A549 (cell line): ENCODE measurements at regions not wholly inside any gene's neighbourhood (a gene's known extent, or its start where the extent isn't known, plus 50 kb on each side); places are given as distances from the start of the nearest gene placed in this dataset.

Experiments used
- ATAC-seq, 2 experiments: fragments of 200-7000 bp in 1 of 2; fragments of >200 bp in 1 of 2; cut with Nextera tagmentation in 1 of 2; cut with Tn5 transposase in 1 of 2; 3 replicates each; pipeline versions ENCODE4 v1.8.0 to v1.9.1; 2018 to 2020; ENCODE audit warnings: mild to moderate bottlenecking in 1 of 2, moderate library complexity in 1 of 2
- CTCF ChIA-PET: fragments of 300-600 bp; sonication (Branson Sonifier 250); formaldehyde crosslinking; extraction: SDS; loops from one replicate; lab custom pipeline; 2021; ENCODE audit warnings: antibody characterized with exemption, inconsistent platforms; lab: Yijun Ruan, JAX
- POLR2A ChIA-PET: fragments of 350-600 bp; formaldehyde crosslinking; extraction: SDS; loops from one replicate; lab custom pipeline; 2021; ENCODE audit warnings: antibody characterized with exemption, inconsistent platforms; lab: Yijun Ruan, JAX
- DNase-seq, 2 experiments: peaks; one replicate each; pipeline versions ENCODE4 v3.0.0 to v3.0.0-alpha.2; 2011 to 2016; ENCODE audit warnings: low read depth in 1 of 2, low spot score in 1 of 2
- FAIRE-seq: peaks from 2 replicates; lab custom pipeline; 2011; peaks lifted over from hg19 to GRCh38; lab: Jason Lieb, UNC
- H3K27ac ChIP-seq, 2 experiments: fragments of >200 bp; sonication (Bioruptor Twin); formaldehyde crosslinking; 3 replicates each; pipeline ENCODE4 v1.5.1; 2016 to 2017
- H3K4me1 ChIP-seq: fragments of >200 bp; sonication (Bioruptor Twin); formaldehyde crosslinking; 3 replicates; pipeline ENCODE4 v1.6.1; 2016
- H3K4me2 ChIP-seq: fragments of >200 bp; sonication (Bioruptor Twin); formaldehyde crosslinking; 3 replicates; pipeline ENCODE4 v1.6.1; 2016
- H3K4me3 ChIP-seq: fragments of >200 bp; sonication (Bioruptor Twin); formaldehyde crosslinking; 3 replicates; pipeline ENCODE4 v1.5.1; 2016
- H3K9me3 ChIP-seq: fragments of >200 bp; sonication (Bioruptor Twin); formaldehyde crosslinking; 3 replicates; pipeline ENCODE4 v1.6.1; 2016
- CBX2 ChIP-seq: fragments of 200-600 bp; sonication (generic); IDR thresholded peaks from 2 replicates; pipeline ENCODE4 v1.6.1; 2016; ENCODE audit warnings: low read depth, mild to moderate bottlenecking, borderline replicate concordance
- CBX8 ChIP-seq: fragments of 200-600 bp; sonication (generic); IDR thresholded peaks from 2 replicates; pipeline ENCODE4 v1.6.1; 2016
- CHD2 ChIP-seq: fragments of 150-350 bp; IDR thresholded peaks from 2 replicates; pipeline ENCODE4 v1.6.1; 2014; ENCODE audit warnings: low read length; ENCODE audit not compliant: partially characterized antibody
- EP300 ChIP-seq, 2 experiments: fragments of >200 bp; sonication (Bioruptor Twin); formaldehyde crosslinking; IDR thresholded peaks; 2 replicates in 1 of 2; 3 replicates in 1 of 2; pipeline ENCODE4 v1.6.1; 2016 to 2017
- HOXA7 ChIP-seq: fragments of 250-450 bp; sonication (Bioruptor Pico); IDR thresholded peaks from 2 replicates; pipeline ENCODE4 v1.5.0; 2020; ENCODE audit warnings: mild to moderate bottlenecking, moderate library complexity
- HOXB13 ChIP-seq: fragments of 250-450 bp; sonication (Bioruptor Pico); IDR thresholded peaks from 2 replicates; pipeline ENCODE4 v1.5.0; 2020; ENCODE audit warnings: low read depth, mild to moderate bottlenecking, moderate library complexity
- JUNB ChIP-seq: fragments of >200 bp; sonication (Bioruptor Twin); formaldehyde crosslinking; IDR thresholded peaks from 2 replicates; pipeline ENCODE4 v1.6.1; 2016
- KDM1A ChIP-seq: fragments of 200-600 bp; sonication (generic); IDR thresholded peaks from 2 replicates; pipeline ENCODE4 v1.6.1; 2016; ENCODE audit warnings: low read depth, mild to moderate bottlenecking
- PHF8 ChIP-seq: fragments of 200-600 bp; sonication (generic); IDR thresholded peaks from 2 replicates; pipeline ENCODE4 v1.6.1; 2016; ENCODE audit warnings: low read depth, mild to moderate bottlenecking, antibody characterized with exemption, moderate library complexity, borderline replicate concordance
- RAD21 ChIP-seq, 2 experiments: fragments of >200 bp in 1 of 2; sonication (Bioruptor Twin) in 1 of 2; formaldehyde crosslinking in 1 of 2; IDR thresholded peaks in 1 of 2; conservative IDR thresholded peaks in 1 of 2; 2 replicates in 1 of 2; 3 replicates in 1 of 2; pipeline ENCODE4 v1.6.1; 2012 to 2018; ENCODE audit warnings: inconsistent platforms in 1 of 2
- RARB ChIP-seq: fragments of 250-450 bp; sonication (Bioruptor Pico); IDR thresholded peaks from 2 replicates; pipeline ENCODE4 v1.8.0; 2021; ENCODE audit warnings: mild to moderate bottlenecking, moderate library complexity
- TFCP2L1 ChIP-seq: fragments of 250-450 bp; sonication (Bioruptor Pico); IDR thresholded peaks from 2 replicates; pipeline ENCODE4 v1.5.0; 2021; ENCODE audit warnings: mild to moderate bottlenecking
- TP53 ChIP-seq: fragments of 250-450 bp; sonication (Bioruptor Pico); IDR thresholded peaks from 2 replicates; pipeline ENCODE4 v1.5.0; 2021; ENCODE audit warnings: mild to moderate bottlenecking, moderate library complexity
- ZC3H11A ChIP-seq: fragments of 450-650 bp; IDR thresholded peaks from 2 replicates; pipeline ENCODE4 v1.6.1; 2014; ENCODE audit warnings: antibody characterized with exemption, mild to moderate bottlenecking
- ZSCAN20 ChIP-seq: fragments of 250-450 bp; sonication (Bioruptor Pico); IDR thresholded peaks from 2 replicates; pipeline ENCODE4 v1.8.0; 2022; ENCODE audit warnings: mild to moderate bottlenecking, moderate library complexity
- WGBS: methylation state at CpG from one replicate; pipeline ENCODE4 v1.1.6; 2017; ENCODE audit errors: missing lambda C conversion rate; 5-methylcytosine and 5-hydroxymethylcytosine counted together
- TF ChIP-seq, protein P1 (sequence below): IDR thresholded peaks from 2 replicates; pipeline ENCODE4 v1.6.1; 2012
- TF ChIP-seq, protein P2 (sequence below): fragments of >200 bp; sonication (Bioruptor Twin); formaldehyde crosslinking; IDR thresholded peaks from 3 replicates; pipeline ENCODE4 v1.6.1; 2016
- TF ChIP-seq, protein P3 (sequence below): fragments of 450-650 bp; IDR thresholded peaks from 2 replicates; pipeline ENCODE4 v1.6.1; 2014; ENCODE audit warnings: antibody characterized with exemption
- TF ChIP-seq, protein P4 (sequence below): fragments of >200 bp; sonication (Bioruptor Twin); formaldehyde crosslinking; IDR thresholded peaks from 3 replicates; pipeline ENCODE4 v1.5.1; 2016
- TF ChIP-seq, protein P5 (sequence below): fragments of >200 bp; sonication (Bioruptor Twin); formaldehyde crosslinking; IDR thresholded peaks from 2 replicates; pipeline ENCODE4 v1.6.1; 2016
- TF ChIP-seq, protein P6 (sequence below): IDR thresholded peaks from 2 replicates; pipeline ENCODE4 v1.6.1; 2012; ENCODE audit warnings: low read depth, borderline replicate concordance
- TF ChIP-seq, protein P7 (sequence below): fragments of 250-450 bp; sonication (Bioruptor Pico); IDR thresholded peaks from 2 replicates; pipeline ENCODE4 v1.5.0; 2021; ENCODE audit warnings: mild to moderate bottlenecking, moderate library complexity, borderline replicate concordance

DNA sequence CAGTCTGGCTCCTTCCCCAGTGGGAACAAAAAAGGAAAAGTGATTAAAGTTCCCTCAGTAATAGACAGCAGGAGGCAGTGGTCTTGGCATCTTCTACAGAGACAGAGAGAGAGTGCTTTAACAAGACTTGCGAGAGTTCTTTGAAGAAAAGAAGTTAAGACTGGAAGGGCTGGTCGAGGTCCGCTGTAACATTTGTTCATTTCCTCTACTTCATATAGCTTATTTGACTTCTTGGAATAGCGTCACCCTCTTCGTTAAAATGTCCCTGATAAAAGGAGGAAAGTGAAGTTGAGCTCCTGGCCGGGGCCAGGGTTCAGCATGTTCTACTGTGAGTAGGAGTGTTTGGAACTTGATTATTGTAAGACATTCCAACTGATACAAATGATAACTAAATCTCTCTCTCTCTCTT is 179.8 kb downstream of the SLIT2 start:
- no peak for TF ChIP-seq RAD21 (conservative IDR thresholded peaks at IDR 0.05 in 1 of 2, IDR thresholded peaks at IDR 0.05 in 1 of 2)
- TF ChIP-seq CHD2: no peak
- no peak for TF ChIP-seq HOXA7 (CRISPR knock-in tag)
- TF ChIP-seq, protein P1, sequence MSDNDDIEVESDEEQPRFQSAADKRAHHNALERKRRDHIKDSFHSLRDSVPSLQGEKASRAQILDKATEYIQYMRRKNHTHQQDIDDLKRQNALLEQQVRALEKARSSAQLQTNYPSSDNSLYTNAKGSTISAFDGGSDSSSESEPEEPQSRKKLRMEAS: no peak
- TF ChIP-seq KDM1A: no peak
- TF ChIP-seq TP53 (CRISPR knock-in tag): no peak
- TF ChIP-seq ZC3H11A: no peak
- TF ChIP-seq, protein P2, sequence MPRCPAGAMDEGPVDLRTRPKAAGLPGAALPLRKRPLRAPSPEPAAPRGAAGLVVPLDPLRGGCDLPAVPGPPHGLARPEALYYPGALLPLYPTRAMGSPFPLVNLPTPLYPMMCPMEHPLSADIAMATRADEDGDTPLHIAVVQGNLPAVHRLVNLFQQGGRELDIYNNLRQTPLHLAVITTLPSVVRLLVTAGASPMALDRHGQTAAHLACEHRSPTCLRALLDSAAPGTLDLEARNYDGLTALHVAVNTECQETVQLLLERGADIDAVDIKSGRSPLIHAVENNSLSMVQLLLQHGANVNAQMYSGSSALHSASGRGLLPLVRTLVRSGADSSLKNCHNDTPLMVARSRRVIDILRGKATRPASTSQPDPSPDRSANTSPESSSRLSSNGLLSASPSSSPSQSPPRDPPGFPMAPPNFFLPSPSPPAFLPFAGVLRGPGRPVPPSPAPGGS: no peak
- TF ChIP-seq, protein P3, sequence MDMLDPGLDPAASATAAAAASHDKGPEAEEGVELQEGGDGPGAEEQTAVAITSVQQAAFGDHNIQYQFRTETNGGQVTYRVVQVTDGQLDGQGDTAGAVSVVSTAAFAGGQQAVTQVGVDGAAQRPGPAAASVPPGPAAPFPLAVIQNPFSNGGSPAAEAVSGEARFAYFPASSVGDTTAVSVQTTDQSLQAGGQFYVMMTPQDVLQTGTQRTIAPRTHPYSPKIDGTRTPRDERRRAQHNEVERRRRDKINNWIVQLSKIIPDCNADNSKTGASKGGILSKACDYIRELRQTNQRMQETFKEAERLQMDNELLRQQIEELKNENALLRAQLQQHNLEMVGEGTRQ: no peak
- TF ChIP-seq, protein P4, sequence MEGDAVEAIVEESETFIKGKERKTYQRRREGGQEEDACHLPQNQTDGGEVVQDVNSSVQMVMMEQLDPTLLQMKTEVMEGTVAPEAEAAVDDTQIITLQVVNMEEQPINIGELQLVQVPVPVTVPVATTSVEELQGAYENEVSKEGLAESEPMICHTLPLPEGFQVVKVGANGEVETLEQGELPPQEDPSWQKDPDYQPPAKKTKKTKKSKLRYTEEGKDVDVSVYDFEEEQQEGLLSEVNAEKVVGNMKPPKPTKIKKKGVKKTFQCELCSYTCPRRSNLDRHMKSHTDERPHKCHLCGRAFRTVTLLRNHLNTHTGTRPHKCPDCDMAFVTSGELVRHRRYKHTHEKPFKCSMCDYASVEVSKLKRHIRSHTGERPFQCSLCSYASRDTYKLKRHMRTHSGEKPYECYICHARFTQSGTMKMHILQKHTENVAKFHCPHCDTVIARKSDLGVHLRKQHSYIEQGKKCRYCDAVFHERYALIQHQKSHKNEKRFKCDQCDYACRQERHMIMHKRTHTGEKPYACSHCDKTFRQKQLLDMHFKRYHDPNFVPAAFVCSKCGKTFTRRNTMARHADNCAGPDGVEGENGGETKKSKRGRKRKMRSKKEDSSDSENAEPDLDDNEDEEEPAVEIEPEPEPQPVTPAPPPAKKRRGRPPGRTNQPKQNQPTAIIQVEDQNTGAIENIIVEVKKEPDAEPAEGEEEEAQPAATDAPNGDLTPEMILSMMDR: no peak
- TF ChIP-seq JUNB: no peak
- TF ChIP-seq, protein P5, sequence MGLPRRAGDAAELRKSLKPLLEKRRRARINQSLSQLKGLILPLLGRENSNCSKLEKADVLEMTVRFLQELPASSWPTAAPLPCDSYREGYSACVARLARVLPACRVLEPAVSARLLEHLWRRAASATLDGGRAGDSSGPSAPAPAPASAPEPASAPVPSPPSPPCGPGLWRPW: no peak
- TF ChIP-seq CBX2: no peak
- no peak overlapping the region for H3K27ac ChIP-seq
- ChIA-PET CTCF (interaction anchor here (0.5 kb wide), 1 partner anchor 101 kb away, joined by 3 read pairs; no protein-coding TSS in a partner anchor), POLR2A (no interaction called here)
- H3K4me1 ChIP-seq: no peaks in the 10 kb centered on the region
- no peaks in the 10 kb centered on the region for H3K9me3 ChIP-seq
- whole genome bisulfite sequencing: 45% methylated on average over 6 of the region's 6 CpGs
- H3K4me2 ChIP-seq: no peak overlapping the region
- DNase-seq (no peak), ATAC-seq (no peak), FAIRE-seq (no peak)
- H3K4me3 ChIP-seq: no peak overlapping the region

DNA sequence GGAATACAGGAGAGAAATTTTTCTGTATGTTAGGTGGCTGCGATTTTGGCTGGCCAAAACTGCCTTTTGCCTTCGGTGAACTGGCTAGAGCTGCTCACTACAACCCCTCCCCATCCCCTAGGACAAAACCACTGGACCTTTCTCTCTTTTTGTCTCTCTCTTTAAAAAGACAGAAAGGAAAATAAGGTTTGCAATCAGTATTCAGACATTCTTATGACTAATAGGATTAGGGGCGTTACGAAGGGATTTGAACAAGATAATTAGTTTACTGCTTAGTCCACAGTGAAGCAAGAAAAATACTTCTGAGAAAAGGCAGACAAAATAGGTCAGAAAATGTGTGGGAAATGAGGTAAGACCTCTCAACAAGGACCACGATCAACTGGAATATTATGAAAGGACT is 180.4 kb downstream of the SLIT2 start:
- no peak for FAIRE-seq
- H3K4me2 ChIP-seq: no peak overlapping the region

More for the DNA sequence above, 180.4 kb downstream of the SLIT2 start:
- DNase-seq (no peak), ATAC-seq (no peak)
- H3K4me3 ChIP-seq: no peak overlapping the region
- no peak overlapping the region for H3K27ac ChIP-seq
- CTCF ChIA-PET: interaction anchor here (1.2 kb wide), 1 partner anchor 10 kb away, joined by 3 read pairs; no protein-coding TSS in a partner anchor
- no peaks in the 10 kb centered on the region for H3K4me1 ChIP-seq
- WGBS: 34% methylated on average over 5 of the region's 5 CpGs
- TF ChIP-seq, protein P6, sequence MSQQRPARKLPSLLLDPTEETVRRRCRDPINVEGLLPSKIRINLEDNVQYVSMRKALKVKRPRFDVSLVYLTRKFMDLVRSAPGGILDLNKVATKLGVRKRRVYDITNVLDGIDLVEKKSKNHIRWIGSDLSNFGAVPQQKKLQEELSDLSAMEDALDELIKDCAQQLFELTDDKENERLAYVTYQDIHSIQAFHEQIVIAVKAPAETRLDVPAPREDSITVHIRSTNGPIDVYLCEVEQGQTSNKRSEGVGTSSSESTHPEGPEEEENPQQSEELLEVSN: no peak
- TF ChIP-seq PHF8 (no peak), TFCP2L1 (no peak), KDM1A (no peak), EP300 (IDR thresholded peaks at IDR 0.05) (no peak), CBX8 (no peak), RARB (CRISPR knock-in tag) (no peak), HOXB13 (CRISPR knock-in tag) (no peak), ZSCAN20 (no peak)
- TF ChIP-seq, protein P3: no peak
- TF ChIP-seq, protein P7, sequence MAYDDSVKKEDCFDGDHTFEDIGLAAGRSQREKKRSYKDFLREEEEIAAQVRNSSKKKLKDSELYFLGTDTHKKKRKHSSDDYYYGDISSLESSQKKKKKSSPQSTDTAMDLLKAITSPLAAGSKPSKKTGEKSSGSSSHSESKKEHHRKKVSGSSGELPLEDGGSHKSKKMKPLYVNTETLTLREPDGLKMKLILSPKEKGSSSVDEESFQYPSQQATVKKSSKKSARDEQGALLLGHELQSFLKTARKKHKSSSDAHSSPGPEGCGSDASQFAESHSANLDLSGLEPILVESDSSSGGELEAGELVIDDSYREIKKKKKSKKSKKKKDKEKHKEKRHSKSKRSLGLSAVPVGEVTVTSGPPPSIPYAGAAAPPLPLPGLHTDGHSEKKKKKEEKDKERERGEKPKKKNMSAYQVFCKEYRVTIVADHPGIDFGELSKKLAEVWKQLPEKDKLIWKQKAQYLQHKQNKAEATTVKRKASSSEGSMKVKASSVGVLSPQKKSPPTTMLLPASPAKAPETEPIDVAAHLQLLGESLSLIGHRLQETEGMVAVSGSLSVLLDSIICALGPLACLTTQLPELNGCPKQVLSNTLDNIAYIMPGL (CRISPR knock-in tag): no peak
- POLR2A ChIA-PET: no interaction called here
- H3K9me3 ChIP-seq: no peaks in the 10 kb centered on the region
